Fibroblast of skin of left biceps (primary cell): ENCODE measurements at regions not wholly inside any gene's neighbourhood (a gene's known extent, or its start where the extent isn't known, plus 50 kb on each side); places are given as distances from the start of the nearest gene placed in this dataset.

Experiments used
- DNase-seq, 2 experiments: peaks; one replicate each; pipeline ENCODE4 v3.0.0-alpha.2; 2013; ENCODE audit warnings: low read depth in 2 of 2

- DNase-seq = no peak
These were observed 86.9 kb upstream of the PRR5 start for GRCh38 chr22:44615146-44615545.

GRCh38 chr22:44613196-44613595, 88.8 kb upstream of the PRR5 start:
- no peak for DNase-seq

DNA sequence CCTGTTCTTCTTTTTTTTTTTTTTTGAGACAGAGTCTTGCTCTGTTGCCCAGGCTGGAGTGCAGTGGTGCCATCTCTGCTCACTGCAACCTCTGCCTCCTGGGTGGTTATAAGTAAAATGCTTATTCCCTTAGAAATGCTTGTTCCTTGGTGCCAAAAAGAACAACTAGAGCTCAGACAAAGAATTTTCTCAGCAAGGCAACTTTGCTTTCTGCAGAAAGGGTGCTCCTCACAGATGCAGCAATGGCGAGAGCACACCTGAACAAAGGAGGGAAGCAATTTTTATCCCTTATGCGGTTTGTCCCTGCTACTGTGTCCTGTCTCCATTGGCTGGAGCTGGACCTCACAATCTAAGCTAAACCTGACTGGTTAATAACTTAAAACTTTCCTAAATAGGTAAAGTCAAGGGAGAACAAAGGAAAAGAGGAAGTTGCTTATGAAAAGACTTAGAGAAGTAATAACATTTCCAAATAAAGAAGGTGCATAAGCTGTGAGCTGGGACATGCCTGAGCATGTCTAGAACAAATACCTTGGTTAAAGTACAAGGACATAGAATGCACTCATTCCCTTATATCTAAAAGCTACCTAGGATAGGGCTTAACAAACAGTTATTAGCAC, 90.0 kb upstream of the PRR5 start:
- no peak for DNase-seq

DNA sequence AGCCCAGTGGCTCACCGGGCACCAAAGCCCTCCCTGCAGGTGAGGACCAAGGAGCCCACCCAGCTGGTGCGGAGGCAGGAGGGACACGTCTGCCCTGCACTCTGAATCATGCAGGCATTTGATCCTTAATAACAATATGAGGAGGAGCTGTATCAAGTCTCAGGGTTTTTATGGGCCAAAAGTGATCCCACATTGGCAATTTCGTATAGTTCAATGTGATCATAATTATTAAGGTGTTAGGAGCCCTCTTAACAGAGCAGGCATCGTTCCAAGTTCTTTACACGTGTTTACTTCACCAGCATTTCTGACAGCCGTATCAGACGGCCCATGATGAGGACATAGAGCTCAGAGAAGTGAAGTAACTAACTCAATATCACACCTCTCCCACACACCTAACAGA, 91.9 kb upstream of the PRR5 start:
- no peak for DNase-seq

DNA sequence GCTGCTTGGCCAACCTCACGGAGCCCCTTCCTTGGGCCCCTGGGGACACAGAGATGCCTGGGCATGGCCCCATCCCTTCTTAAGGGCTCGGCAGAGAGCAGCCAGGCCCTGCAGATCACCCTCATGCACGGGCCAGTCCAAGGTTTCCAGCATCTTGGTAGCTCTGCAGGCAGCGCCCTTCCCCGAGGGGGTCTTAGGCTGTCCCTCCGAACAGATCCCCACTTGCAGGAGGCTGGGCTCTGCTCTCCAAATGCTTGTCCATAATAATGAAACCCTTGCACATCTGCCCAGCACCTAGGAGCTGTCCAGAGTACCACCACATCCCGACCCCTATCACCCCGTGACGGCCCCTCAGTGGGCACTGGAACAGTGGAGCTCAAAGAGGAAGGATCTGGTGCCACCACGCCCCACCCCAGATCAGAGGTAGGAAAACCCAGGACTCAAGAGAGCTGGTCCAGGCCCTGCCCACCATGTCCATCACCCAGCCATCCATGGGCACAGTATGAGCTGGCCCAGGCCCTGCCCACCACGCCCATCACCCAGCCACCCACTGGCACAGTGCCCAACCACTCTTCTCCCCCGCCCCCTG, 92.5 kb upstream of the PRR5 start:
- no peak for DNase-seq

GRCh38 chr22:44608597-44609399, 93.2 kb upstream of the PRR5 start:
- no peak for DNase-seq

- no peak for DNase-seq
These were observed 95.9 kb upstream of the PRR5 start for GRCh38 chr22:44606126-44606525.

- no peak for DNase-seq
These were observed 96.5 kb upstream of the PRR5 start for GRCh38 chr22:44605486-44605885.

DNA sequence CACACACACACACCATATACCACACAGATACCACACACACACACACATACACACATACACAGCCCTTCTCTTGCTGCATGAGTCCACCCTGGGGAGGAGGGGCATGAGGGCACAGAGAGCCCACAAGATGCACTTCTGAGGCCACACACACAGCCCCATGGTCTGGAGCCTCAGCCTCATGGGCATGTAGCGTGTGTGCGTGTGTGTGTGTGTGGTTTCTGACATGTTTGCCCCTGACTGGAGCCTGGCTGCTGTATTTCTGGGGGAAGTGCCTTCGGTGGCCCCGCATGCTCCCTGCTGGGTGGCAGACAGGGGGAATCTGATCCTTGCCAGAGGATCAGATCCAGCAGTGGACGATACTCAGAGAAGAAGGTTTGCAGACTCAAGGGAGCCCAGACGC, 97.0 kb upstream of the PRR5 start:
- DNase-seq = no peak

DNA sequence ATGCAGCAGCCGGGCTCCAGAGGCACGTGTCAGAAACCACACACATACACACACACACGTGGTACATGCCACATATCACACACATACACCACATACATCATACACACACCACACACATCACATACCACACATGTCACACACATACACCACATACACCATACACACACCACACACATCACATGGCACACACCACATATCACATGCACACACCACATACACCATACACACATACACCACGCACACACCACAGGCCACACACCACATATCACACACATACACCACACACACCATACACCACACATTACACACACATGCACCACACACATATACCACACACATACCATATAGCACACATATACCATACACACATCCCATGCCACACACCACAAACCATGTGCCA, 97.5 kb upstream of the PRR5 start:
- no peak for DNase-seq

DNA sequence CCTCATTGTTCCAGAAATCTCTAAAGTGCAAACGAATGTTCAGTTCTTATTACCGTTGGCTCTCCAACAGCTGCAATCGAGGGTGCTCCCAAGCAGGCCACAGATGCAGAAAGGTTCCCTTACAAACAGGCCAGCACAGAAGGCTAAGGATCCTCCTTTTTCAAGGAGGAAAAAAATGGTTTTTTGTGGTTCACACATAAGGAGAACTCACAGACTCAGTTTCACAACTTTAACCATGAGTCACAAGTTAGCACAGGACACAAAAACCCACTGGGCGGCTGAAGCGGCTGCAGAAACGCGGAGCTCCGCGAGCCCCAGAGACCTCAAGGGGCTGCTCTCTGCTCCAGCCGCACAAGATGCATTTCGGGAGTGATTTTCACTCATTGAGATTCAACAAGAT, 98.2 kb upstream of the PRR5 start:
- no peak for DNase-seq

GRCh38 chr22:44601725-44602124, 100.3 kb upstream of the PRR5 start:
- no peak for DNase-seq

- no peak for DNase-seq
These were observed 100.8 kb upstream of the PRR5 start for GRCh38 chr22:44601189-44601588.

DNA sequence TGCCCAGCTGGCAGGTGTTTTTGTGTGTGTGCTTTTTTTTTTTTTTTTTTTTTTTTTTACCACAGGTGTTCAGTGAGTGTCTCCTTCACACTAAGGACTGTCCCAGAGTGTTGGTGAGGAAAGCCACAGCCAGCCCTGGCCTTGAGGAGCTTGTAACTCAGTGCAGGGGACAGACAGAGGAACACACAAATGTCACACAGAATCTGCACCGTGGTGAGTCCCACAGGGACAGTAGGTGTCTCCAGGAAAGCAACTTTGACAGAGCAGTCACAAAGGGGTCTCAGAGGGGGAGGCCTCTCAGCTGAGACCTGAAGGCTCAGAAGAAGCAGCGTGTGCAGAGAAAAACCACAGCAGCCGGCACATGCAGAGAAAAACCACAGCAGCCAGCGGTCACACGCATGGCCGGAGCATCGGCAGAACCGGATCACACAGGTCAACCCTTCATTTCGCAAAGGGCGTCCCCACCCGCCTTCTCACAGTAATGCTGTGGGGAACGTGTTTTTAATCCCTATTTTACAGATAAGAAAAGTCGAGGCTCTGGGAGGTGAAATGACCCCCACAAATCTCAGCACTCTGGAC, 101.7 kb upstream of the PRR5 start:
- no peak for DNase-seq

DNA sequence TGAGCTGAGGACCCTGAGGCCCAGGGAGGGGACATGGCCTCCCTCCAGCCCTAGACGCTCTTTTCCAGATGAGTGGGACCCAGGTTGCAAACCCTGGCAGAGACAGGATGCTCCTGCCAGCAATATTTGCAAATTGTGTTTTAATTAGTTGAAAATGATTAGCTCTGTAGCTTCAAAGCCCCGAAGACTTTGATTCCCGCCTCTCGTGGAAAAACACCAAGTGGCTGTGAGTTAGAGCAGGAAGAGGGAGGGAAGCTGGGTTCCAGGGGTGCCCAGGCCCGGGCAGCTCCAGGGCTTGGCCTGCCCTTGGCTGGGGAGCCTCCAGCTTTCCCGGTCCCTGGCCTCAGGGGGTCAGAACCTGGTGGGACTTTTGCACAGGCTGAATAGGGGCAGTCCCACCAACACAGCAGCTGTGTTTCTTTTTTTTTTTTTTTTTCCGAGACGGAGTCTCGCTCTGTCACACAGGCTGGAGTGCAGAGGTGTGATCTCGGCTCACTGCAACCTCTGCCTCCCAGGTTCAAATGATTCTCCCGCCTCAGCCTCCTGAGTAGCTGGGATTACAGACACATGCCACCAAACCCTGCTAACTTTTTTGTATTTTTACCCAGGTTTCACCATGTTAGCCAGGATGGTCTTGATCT, 101.6 kb upstream of the RTL6 start:
- DNase-seq = no peak

DNA sequence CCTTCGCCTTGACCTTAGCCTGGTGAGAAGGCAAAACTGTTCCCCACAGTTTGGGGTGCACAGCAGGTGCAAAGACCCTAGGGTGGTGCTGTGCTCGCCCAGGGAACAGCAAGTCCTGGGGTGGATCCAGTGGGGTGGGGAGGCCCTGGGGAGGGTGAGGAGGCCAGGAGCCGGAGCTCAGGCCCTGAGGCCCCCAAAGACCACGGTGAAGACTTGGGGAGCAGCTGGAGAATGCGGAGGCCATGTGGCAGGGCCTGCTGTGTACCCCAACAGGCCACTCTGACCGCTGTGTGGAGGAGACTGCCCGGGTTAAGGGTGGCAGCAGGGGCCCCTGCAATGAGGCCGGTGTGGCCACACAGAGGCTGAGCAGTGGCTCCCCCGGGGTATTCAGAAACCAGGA, 101.1 kb upstream of the RTL6 start:
- no peak for DNase-seq

DNA sequence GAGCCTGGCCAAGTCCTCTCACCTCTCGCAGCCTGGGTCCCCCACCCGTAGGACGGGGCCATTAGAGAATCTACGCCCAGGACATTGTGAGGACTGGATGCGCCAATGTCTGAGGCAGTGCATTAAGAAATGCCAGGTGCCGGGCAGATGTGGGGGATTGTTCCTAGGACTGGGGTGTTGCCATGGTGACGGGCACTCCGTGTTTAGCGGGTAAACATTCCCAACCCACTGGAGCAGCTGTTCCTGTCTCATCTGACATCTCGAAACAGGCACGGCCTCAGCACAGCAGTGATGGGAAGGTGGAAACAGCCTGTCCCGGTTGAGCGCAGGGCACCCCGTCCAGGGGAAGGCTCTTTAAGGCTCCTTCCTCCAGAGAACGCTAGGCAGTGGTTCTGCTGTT, 99.6 kb upstream of the RTL6 start:
- DNase-seq = no peak

- DNase-seq = no peak
These were observed 98.5 kb upstream of the RTL6 start for GRCh38 chr22:44596396-44597125.

DNA sequence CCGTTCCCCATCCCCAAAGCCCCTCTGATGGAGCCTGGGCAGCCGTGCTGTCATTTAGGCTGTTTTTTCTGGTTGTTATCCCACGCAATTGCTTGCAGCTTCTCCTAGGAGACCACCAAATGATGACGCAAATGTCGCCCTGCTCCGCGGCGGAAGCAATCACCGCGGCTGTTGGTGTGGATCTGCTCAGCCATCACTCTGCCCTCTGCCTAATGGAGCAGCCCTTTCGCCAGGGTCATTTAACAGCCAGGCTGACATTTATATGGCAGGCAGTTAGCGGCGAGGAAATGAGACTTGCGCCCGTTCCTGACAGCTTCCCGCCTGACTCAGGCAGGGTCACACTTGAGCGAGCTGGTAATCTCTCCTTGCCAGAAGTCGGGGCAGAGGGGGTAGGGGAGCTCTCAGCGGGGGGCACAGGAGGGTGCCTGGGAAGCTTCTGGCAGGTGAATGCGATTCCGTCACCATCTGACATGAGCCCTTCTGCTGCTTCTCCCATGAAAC, 97.9 kb upstream of the RTL6 start:
- DNase-seq = no peak

GRCh38 chr22:44594951-44595350, 96.9 kb upstream of the RTL6 start:
- no peak for DNase-seq

DNA sequence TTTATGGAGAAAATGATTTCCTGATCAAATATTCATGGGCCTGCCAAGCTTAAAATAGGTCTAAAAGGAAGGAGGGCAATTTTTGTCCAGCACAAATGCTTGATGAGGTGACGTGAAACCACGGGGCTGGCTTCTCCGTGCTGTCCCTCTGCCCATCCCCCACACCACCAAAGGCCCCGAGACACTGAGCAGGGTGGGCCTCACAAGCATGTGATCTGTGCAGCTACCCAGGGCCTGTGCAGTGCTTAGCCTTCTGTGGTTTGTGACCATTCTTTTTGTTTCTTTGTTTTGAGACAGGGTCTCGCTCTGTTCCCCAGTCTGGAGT, 94.8 kb upstream of the RTL6 start:
- DNase-seq = no peak
